Transverse colon (tissue), 4 donors: ENCODE measurements at regions not wholly inside any gene's neighbourhood (a gene's known extent, or its start where the extent isn't known, plus 50 kb on each side); places are given as distances from the start of the nearest gene placed in this dataset.

Source experiments
- CTCF ChIP-seq, 5 experiments: fragments of 200-600 bp in 3 of 5; fragments of 450-650 bp in 2 of 5; sonication (generic) in 3 of 5; IDR thresholded peaks; 1 replicate in 2 of 5; 2 replicates in 3 of 5; pipeline ENCODE4 v1.5.1; 2016 to 2017; ENCODE audit warnings: antibody characterized with exemption in 5 of 5, inconsistent platforms in 3 of 5, mild to moderate bottlenecking in 2 of 5, moderate library complexity in 1 of 5
- EP300 ChIP-seq: sonication (generic); formaldehyde crosslinking; IDR thresholded peaks from one replicate; pipeline ENCODE4 v1.6.1; 2017; ENCODE audit warnings: antibody characterized with exemption, low read depth
- POLR2A ChIP-seq: fragments of 450-650 bp; IDR thresholded peaks from one replicate; pipeline ENCODE4 v1.6.1; 2016; ENCODE audit warnings: antibody characterized with exemption, mild to moderate bottlenecking, moderate library complexity
- POLR2AphosphoS5 ChIP-seq, 3 donors: sonication (generic); formaldehyde crosslinking; IDR thresholded peaks; one replicate each; pipeline ENCODE4 v1.6.1; 2016; ENCODE audit warnings: antibody characterized with exemption in 3 of 3

- TF ChIP-seq POLR2AphosphoS5 (IDR thresholded peaks at IDR 0.05): no peak
- no peak for TF ChIP-seq CTCF (IDR thresholded peaks at IDR 0.05)
- no peak for TF ChIP-seq POLR2A
- TF ChIP-seq EP300: no peak
Measured at GRCh38 chr1:187624812-187625545, 796.2 kb downstream of the PLA2G4A start.
